GM18909 (cell line): ENCODE measurements at regions not wholly inside any gene's neighbourhood (a gene's known extent, or its start where the extent isn't known, plus 50 kb on each side); places are given as distances from the start of the nearest gene placed in this dataset.
"Not testable (repeated sequence)": the region's sequence is repeated elsewhere in the genome, so short reads cannot be mapped to it uniquely, and the experiment has no call there.

Source experiments
- ATAC-seq: cut with Tn5 transposase; IDR thresholded peaks from one replicate; pipeline ENCODE4 v1.9.1; 2021; ENCODE audit warnings: mild to moderate bottlenecking; ENCODE audit not compliant: unreplicated experiment, poor library complexity

- ATAC-seq, result no peak
These were observed 65.5 kb downstream of the VCX2 start for GRCh38 chrX:8105531-8105930.

GRCh38 chrX:8103655-8104054 lies 67.4 kb downstream of the VCX2 start:
- no peak for ATAC-seq

- ATAC-seq, result no peak
These were observed 79.6 kb downstream of the VCX2 start for GRCh38 chrX:8091510-8091909.

- ATAC-seq, result no peak
These were observed 80.2 kb downstream of the VCX2 start for GRCh38 chrX:8090906-8091305.

GRCh38 chrX:8090482-8090881 lies 80.6 kb downstream of the VCX2 start:
- ATAC-seq, result no peak

- ATAC-seq, result no peak
These were observed 81.9 kb downstream of the VCX2 start for GRCh38 chrX:8089141-8089540.

- ATAC-seq, result no peak
These were observed 87.1 kb downstream of the VCX2 start for GRCh38 chrX:8084006-8084405.

- no peak for ATAC-seq
These were observed 87.8 kb downstream of the VCX2 start for GRCh38 chrX:8083286-8083685.

- no peak for ATAC-seq
These were observed 95.4 kb downstream of the VCX2 start for GRCh38 chrX:8075636-8076035.

GRCh38 chrX:8067754-8068462 lies 103.2 kb downstream of the VCX2 start:
- no peak for ATAC-seq

GRCh38 chrX:8052909-8053308 lies 118.2 kb downstream of the VCX2 start:
- ATAC-seq, result no peak

- ATAC-seq, result no peak
These were observed 121.2 kb downstream of the VCX2 start for GRCh38 chrX:8049827-8050226.

GRCh38 chrX:8048466-8048865 lies 121.3 kb upstream of the PNPLA4 start:
- ATAC-seq, result no peak

GRCh38 chrX:8044947-8045346 lies 117.7 kb upstream of the PNPLA4 start:
- no peak for ATAC-seq

GRCh38 chrX:8043546-8043945 lies 116.3 kb upstream of the PNPLA4 start:
- no peak for ATAC-seq

- ATAC-seq, result no peak
These were observed 115.9 kb upstream of the PNPLA4 start for GRCh38 chrX:8043121-8043520.

- peak; percentile 59 for ATAC-seq
These were observed 115.1 kb upstream of the PNPLA4 start for GRCh38 chrX:8042304-8042703.

GRCh38 chrX:8039711-8040110 lies 112.5 kb upstream of the PNPLA4 start:
- ATAC-seq, result not testable (repeated sequence)

- peak; percentile 53 for ATAC-seq
These were observed 110.6 kb upstream of the PNPLA4 start for GRCh38 chrX:8037593-8038348.

GRCh38 chrX:8036914-8037313 lies 109.7 kb upstream of the PNPLA4 start:
- ATAC-seq, result no peak

GRCh38 chrX:8034058-8034457 lies 106.8 kb upstream of the PNPLA4 start:
- no peak for ATAC-seq

- ATAC-seq, result no peak
These were observed 106.0 kb upstream of the PNPLA4 start for GRCh38 chrX:8033175-8033574.
